ENCODE measurements at regions not wholly inside any gene's neighbourhood (a gene's known extent, or its start where the extent isn't known, plus 50 kb on each side); places are given as distances from the start of the nearest gene placed in this dataset.

DNA sequence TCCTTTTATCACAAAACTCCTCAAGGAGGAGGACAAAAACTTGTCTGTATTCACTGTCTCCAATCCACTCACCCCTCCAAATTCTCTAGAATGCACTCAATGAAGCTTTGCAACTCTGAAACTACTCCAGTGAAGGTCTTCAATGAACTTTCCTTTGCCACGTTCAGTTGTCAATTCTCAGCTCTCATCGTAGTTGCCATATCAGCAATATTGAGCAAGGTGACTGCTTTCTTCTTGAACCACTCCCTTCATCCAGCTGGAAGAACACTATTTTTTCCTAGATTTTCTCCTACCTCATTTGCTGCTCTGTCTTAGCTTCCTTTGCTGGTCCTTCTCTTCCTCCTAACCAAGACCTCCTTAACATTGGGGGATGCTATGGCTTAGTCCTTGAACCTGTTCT, 191.8 kb downstream of the KDR start:
- DNase-seq (ENCODE audit: extremely low read depth in 1 of 2, low read depth in 1 of 2): no peak

DNA sequence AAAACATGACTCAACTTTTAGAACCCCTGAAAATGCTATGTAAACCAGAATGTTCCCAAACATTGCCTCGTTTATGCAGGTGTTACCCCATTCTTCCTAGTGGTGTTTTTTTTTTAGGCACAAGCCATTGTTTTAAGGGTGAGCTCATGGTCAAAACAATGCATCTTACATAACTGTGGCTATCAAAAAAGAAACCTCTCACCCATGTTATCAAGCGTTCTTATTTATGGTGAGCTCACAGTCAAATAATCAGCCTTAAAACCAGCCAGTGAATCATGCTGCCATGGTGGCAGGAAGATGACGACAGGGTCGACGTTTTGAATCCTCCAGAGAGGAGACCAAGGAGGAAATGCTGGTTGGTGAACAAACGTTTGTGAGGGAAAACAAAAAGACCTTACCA, 195.2 kb downstream of the KDR start:
- no peak for DNase-seq (ENCODE audit: extremely low read depth in 1 of 2, low read depth in 1 of 2)

DNA sequence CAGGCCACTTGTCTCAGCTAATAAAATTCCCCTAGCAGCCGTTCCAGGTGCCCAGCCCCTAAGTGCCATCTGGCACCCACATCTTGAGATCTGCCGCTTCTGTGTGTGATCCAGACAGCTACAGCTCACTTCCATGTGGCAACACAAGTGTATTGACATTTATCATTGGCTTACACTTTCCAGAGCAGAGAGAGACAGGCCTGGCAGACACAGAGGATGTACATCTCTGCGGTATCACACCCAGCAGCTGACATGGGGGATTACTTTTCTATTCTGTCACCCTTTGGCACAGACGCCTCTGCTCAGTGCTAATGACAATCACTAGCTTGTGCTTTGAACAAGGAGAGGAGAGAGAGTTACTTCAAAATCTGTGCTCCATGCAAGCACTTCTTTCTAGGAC, 195.9 kb downstream of the KDR start:
- no peak for DNase-seq (ENCODE audit: extremely low read depth in 1 of 2, low read depth in 1 of 2)

DNA sequence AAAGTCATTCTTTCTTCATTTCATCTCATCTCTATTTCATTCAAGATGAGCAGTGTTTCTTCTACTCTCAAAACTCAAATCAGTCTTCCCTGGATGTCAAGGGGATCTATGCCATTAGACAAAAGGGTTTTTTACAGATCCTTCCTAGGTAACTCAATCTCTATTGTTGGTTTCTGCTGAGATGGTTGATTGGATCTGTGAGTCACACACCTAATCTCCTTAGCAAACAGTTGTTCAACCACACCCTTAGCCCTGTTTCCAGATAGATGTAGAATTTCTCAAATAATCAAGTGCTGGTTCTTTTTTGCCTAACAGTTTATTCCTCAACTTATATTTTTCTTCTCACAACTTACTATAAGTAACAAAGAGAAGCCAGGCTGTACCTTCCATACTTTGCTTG, 200.5 kb downstream of the KDR start:
- no peak for DNase-seq (ENCODE audit: extremely low read depth in 1 of 2, low read depth in 1 of 2)

DNA sequence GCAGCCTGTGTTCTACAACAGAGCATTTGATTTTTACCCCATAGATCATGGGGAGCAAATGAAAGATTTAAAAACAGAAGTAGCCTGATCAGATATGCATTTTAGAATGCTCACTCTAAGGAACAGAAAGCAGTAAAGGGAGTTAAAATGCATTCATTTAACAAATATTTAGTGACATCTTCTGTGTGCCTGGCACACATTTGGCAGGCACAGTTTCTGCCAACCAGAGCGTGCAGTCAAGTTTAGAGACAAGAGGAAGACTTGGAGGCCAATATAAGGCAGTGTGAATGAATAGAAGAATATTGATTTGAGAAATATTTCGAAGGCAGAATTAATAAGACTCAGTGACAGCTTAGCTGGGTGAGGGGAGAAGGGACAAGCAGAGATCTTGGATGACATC, 210.1 kb downstream of the KDR start:
- no peak for DNase-seq (ENCODE audit: extremely low read depth in 1 of 2, low read depth in 1 of 2)

DNA sequence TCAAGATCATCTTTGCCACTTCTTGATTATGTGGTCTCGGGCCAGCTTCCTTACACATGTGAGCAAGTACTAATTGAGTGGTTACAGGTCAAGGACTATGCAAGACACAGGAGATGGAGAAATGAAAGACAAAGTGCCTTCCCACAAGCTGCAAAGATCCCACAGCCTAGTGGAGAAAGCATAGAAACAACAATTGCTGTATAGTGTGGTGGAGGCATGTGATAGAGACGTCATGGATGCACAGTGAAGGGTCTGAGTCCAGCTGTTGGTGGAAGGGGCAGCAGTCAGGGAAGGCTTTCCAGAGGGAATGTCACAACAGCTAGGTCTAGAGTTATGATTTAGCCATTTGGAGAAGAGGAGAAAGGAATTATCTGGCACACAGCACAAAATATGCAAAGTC, 210.6 kb downstream of the KDR start:
- no peak for DNase-seq (ENCODE audit: extremely low read depth in 1 of 2, low read depth in 1 of 2)

DNA sequence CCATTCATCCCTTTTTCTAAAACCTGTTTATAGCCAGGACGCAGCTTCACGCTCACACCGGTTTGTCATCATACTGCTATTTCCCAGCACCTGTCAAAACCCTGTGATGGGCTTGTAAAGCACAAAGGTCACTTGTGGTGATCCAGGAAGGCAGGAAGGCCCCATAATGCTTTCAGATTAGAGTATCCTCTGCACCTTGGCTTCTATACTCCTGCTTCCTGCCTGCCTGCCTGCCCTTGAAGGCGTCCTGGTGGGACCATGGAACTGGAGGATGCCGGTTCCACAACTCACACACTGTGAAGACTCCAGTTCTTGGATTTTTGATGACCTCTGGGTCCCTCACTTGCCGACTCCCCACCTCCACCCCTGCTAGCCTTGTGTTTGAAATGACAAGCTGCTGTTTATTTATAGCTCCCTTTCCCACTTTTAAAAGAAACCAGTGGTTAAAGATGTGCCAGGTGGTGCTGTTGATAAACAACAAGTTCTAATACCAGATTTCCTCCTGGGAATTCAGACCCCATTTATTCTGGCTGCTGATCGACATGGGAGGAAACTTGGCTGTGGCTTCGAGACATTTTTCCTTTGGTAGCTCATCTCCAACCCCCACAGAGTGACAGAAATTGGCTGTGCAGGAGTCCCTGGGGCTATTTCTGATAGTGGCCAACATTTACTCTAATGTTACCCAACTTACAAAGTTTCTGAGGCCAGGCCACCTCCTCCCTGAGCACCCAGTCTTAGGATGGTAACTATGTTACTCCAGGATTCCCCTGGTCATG, 211.5 kb downstream of the KDR start:
- no peak for DNase-seq (ENCODE audit: extremely low read depth in 1 of 2, low read depth in 1 of 2)

GRCh38 chr4:54912155-54912554, 213.2 kb downstream of the KDR start:
- no peak for DNase-seq (ENCODE audit: extremely low read depth in 1 of 2, low read depth in 1 of 2)

- no peak for DNase-seq (ENCODE audit: extremely low read depth in 1 of 2, low read depth in 1 of 2)
Observed at GRCh38 chr4:54909961-54910360, 215.4 kb downstream of the KDR start.

GRCh38 chr4:54908763-54909162, 216.6 kb downstream of the KDR start:
- no peak for DNase-seq (ENCODE audit: extremely low read depth in 1 of 2, low read depth in 1 of 2)

GRCh38 chr4:54904953-54905352, 220.4 kb downstream of the KDR start:
- no peak for DNase-seq (ENCODE audit: extremely low read depth in 1 of 2, low read depth in 1 of 2)

GRCh38 chr4:54902976-54903375, 222.4 kb downstream of the KDR start:
- no peak for DNase-seq (ENCODE audit: extremely low read depth in 1 of 2, low read depth in 1 of 2)

DNA sequence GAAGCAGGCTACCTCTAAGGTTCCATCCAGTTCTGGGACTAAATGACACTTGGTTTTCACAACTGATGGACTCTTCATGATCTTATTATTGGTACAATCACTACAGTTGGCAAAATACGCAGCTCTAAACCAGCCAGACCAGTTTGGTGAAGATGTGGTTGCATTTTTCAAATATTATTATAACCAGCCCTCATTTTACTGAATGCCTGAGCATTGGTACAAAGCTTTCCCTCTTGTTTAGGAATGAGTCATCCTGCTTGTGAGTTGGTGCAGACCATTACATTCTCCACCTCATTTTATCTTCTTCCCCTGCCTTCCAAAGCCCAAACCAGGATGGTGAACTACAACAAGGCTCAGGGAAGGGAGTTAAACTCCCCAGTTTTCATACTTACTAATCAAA, 223.1 kb downstream of the KDR start:
- DNase-seq (ENCODE audit: extremely low read depth in 1 of 2, low read depth in 1 of 2): no peak

DNA sequence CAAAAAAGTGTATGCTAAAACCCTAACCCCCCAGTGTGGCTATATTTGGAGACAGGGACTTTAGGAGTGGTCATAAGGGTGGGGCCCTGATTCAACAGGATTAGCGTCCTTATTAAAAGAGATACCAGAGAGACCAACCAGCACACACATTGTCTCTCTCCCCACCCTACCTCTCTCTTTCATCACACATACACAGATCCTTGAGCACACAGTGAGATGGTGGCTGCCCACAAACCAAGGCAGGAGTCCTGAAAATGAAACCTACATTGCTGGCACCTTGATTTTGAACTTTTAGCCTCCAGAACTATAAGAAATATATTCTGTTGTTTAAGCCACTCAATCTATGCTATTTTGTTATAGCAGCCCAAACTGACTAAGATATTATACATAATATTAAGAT, 224.2 kb downstream of the KDR start:
- DNase-seq (ENCODE audit: extremely low read depth in 1 of 2, low read depth in 1 of 2): no peak

- no peak for DNase-seq (ENCODE audit: extremely low read depth in 1 of 2, low read depth in 1 of 2)
Observed at GRCh38 chr4:54898656-54899340, 226.6 kb downstream of the KDR start.

DNA sequence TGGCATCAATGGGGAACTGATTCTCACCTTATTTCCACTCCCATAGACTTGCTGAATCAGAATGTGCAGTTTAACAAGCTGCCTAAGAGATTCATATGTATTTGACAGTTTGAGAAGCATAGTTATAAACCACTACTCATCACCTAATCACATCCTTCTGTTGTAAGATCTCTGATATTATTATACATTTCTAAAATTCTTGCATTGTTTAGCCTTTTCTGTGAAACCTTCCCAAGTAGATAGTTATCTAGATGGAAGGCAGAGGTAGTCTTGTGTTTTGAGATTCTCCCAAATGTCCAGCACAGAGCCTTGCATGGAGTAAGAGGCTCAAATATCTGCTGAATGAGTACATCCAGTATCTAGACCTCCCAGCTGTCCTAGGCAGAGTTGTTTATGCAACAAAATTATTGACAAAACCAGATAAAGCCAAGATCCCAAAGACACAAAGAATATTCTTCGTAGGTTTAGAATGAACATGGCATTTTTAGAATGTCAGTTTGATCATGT, 227.3 kb downstream of the KDR start:
- DNase-seq (ENCODE audit: extremely low read depth in 1 of 2, low read depth in 1 of 2): no peak

DNA sequence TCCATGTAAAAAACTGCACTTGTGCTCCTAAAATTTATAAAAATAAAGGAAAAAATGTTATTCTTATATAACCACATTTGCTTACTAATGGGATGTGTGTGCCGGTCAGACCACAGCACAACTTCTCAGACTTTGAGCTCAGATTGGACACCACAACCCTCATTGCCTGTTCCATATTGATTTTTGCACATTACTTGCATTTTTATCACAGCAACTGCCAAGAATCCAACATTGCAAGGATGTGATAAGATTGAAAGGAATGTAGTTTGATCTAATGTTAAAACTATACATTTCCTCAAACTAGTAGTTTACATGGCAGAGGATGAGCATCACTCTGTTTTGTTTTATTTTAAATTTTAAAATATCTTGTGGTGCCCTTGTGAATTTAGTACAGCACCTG, 227.8 kb downstream of the KDR start:
- no peak for DNase-seq (ENCODE audit: extremely low read depth in 1 of 2, low read depth in 1 of 2)

DNA sequence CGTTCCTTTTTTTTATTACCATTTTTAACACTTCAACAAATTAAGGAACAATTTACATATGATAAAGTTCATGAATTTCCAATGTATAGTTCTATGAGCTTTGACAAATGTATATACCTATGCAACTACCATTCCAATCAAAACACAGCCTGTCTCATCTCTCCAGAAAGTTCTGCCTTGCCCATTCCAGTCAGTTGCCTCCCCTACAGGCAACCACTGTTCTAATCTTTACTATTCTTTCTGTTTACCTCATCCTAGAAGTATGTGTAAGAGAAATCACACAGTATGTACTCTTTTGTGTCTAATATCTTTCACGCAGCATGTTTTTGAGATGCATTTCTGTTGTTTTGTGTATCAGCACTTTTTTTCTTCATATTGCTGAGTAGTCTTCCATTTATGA, 224.9 kb downstream of the KIT start:
- DNase-seq (ENCODE audit: extremely low read depth in 1 of 2, low read depth in 1 of 2): no peak

- no peak for DNase-seq (ENCODE audit: extremely low read depth in 1 of 2, low read depth in 1 of 2)
Observed at GRCh38 chr4:54879576-54879975, 221.8 kb downstream of the KIT start.

DNA sequence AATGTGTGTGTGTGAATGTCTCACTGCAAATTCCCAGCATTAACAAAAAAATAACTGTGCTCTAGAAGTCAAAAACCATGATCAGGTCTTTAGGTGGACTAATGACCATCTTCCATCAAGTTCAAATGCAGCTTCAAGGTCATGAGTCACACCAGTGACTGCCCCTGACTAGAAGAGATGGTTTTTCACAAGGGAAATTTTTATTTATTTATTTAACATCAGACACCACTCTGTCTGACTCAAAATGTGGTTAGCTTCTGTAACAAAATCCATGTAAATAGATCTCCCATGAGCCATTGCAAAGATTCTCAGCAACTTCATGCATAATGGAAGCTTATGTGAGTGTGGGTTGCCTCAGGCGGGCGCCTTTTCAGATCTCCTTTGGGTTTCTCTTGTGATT, 219.2 kb downstream of the KIT start:
- DNase-seq (ENCODE audit: extremely low read depth in 1 of 2, low read depth in 1 of 2): no peak

GRCh38 chr4:54872261-54872660, 214.5 kb downstream of the KIT start:
- DNase-seq (ENCODE audit: extremely low read depth in 1 of 2, low read depth in 1 of 2): no peak

GRCh38 chr4:54863571-54864255, 206.0 kb downstream of the KIT start:
- DNase-seq (ENCODE audit: extremely low read depth in 1 of 2, low read depth in 1 of 2): no peak

Measured in stimulated activated CD8-positive, alpha-beta memory T cell treated with anti-CD3 and anti-CD28 coated beads, Interleukin-7, amount 100 ng/mL, for 48 hours (primary cell).